Rectal smooth muscle tissue (tissue), 1 donor: ENCODE measurements at regions not wholly inside any gene's neighbourhood (a gene's known extent, or its start where the extent isn't known, plus 50 kb on each side); places are given as distances from the start of the nearest gene placed in this dataset.
A peak's percentile ranks its signal among the peaks of the same experiment; 100 is the strongest.

Experiments used
- H3K27ac ChIP-seq: one replicate; pipeline ENCODE4 v1.7.0; 2013; ENCODE audit warnings: low read depth, low read length, inconsistent platforms
- H3K27me3 ChIP-seq: one replicate; pipeline ENCODE4 v1.7.0; 2013; ENCODE audit warnings: low read length; ENCODE audit not compliant: control insufficient read depth, insufficient read depth
- H3K36me3 ChIP-seq: one replicate; pipeline ENCODE4 v1.7.0; 2013; ENCODE audit warnings: low read length; ENCODE audit not compliant: control insufficient read depth, insufficient read depth
- H3K4me1 ChIP-seq: one replicate; pipeline ENCODE4 v1.7.0; 2013; ENCODE audit warnings: low read length; ENCODE audit not compliant: control insufficient read depth, insufficient read depth
- H3K4me3 ChIP-seq: one replicate; pipeline ENCODE4 v1.7.0; 2013; ENCODE audit warnings: low read length
- H3K9ac ChIP-seq: one replicate; pipeline ENCODE4 v1.7.0; 2013; ENCODE audit warnings: low read length

GRCh38 chr15:62873203-62873602, 169.3 kb upstream of the TPM1 start:
- no peak overlapping the region for H3K9ac ChIP-seq
- H3K27me3 ChIP-seq = no peaks in the 10 kb centered on the region
- no peak overlapping the region for H3K4me3 ChIP-seq
- no peaks in the 10 kb centered on the region for H3K36me3 ChIP-seq
- H3K27ac ChIP-seq = peak overlapping the region; percentile 95
- H3K4me1 ChIP-seq = peaks cover 46% of the 10 kb centered on the region

GRCh38 chr15:62874064-62874463, 168.5 kb upstream of the TPM1 start:
- Histone ChIP-seq H3K27me3 (no peaks in the 10 kb centered on the region), H3K36me3 (no peaks in the 10 kb centered on the region), H3K4me3 (no peak overlapping the region), H3K9ac (no peak overlapping the region), H3K4me1 (peaks cover 45% of the 10 kb centered on the region), H3K27ac (peak overlapping the region; percentile 95)

GRCh38 chr15:62874959-62875625, 167.5 kb upstream of the TPM1 start:
- Histone ChIP-seq H3K27me3 (no peaks in the 10 kb centered on the region), H3K36me3 (no peaks in the 10 kb centered on the region), H3K9ac (no peak overlapping the region), H3K4me1 (peaks cover 51% of the 10 kb centered on the region), H3K27ac (peak overlapping the region; percentile 95), H3K4me3 (peak overlapping the region; percentile 24)

GRCh38 chr15:62875626-62876021, 166.9 kb upstream of the TPM1 start:
- no peak overlapping the region for H3K4me3 ChIP-seq
- H3K36me3 ChIP-seq = no peaks in the 10 kb centered on the region
- peaks cover 51% of the 10 kb centered on the region for H3K4me1 ChIP-seq
- no peaks in the 10 kb centered on the region for H3K27me3 ChIP-seq
- H3K9ac ChIP-seq = no peak overlapping the region
- peak overlapping the region; percentile 95 for H3K27ac ChIP-seq

GRCh38 chr15:62877276-62877857, 165.2 kb upstream of the TPM1 start:
- Histone ChIP-seq H3K4me3 (no peak overlapping the region), H3K27ac (peak overlapping the region; percentile 73), H3K9ac (no peak overlapping the region), H3K4me1 (peaks cover 51% of the 10 kb centered on the region), H3K36me3 (no peaks in the 10 kb centered on the region), H3K27me3 (no peaks in the 10 kb centered on the region)

GRCh38 chr15:62878070-62878469, 164.5 kb upstream of the TPM1 start:
- Histone ChIP-seq H3K4me1 (peaks cover 53% of the 10 kb centered on the region), H3K36me3 (no peaks in the 10 kb centered on the region), H3K9ac (no peak overlapping the region), H3K27me3 (no peaks in the 10 kb centered on the region), H3K27ac (peak overlapping the region; percentile 73), H3K4me3 (no peak overlapping the region)

- Histone ChIP-seq H3K4me3 (peak overlapping the region; percentile 16), H3K9ac (no peak overlapping the region), H3K36me3 (no peaks in the 10 kb centered on the region), H3K27me3 (no peaks in the 10 kb centered on the region), H3K4me1 (peaks cover 50% of the 10 kb centered on the region), H3K27ac (peak overlapping the region; percentile 56)
Measured at GRCh38 chr15:62879770-62880169, 162.8 kb upstream of the TPM1 start.

GRCh38 chr15:62880278-62880677, 162.3 kb upstream of the TPM1 start:
- Histone ChIP-seq H3K27ac (peak overlapping the region; percentile 56), H3K27me3 (no peaks in the 10 kb centered on the region), H3K9ac (no peak overlapping the region), H3K4me3 (peak overlapping the region; percentile 16), H3K36me3 (no peaks in the 10 kb centered on the region), H3K4me1 (peaks cover 45% of the 10 kb centered on the region)

GRCh38 chr15:62881056-62881455, 161.5 kb upstream of the TPM1 start:
- H3K9ac ChIP-seq = no peak overlapping the region
- peak overlapping the region; percentile 56 for H3K27ac ChIP-seq
- H3K4me3 ChIP-seq = no peak overlapping the region
- peaks cover 38% of the 10 kb centered on the region for H3K4me1 ChIP-seq
- H3K27me3 ChIP-seq = no peaks in the 10 kb centered on the region
- H3K36me3 ChIP-seq = no peaks in the 10 kb centered on the region

- H3K4me1 ChIP-seq = peaks cover 27% of the 10 kb centered on the region
- no peaks in the 10 kb centered on the region for H3K27me3 ChIP-seq
- no peaks in the 10 kb centered on the region for H3K36me3 ChIP-seq
- no peak overlapping the region for H3K9ac ChIP-seq
- H3K4me3 ChIP-seq = no peak overlapping the region
- H3K27ac ChIP-seq = peak overlapping the region; percentile 86
Measured at GRCh38 chr15:62883938-62884479, 158.5 kb upstream of the TPM1 start.

GRCh38 chr15:62886431-62887071, 156.0 kb upstream of the TPM1 start:
- Histone ChIP-seq H3K9ac (no peak overlapping the region), H3K27me3 (no peaks in the 10 kb centered on the region), H3K4me3 (no peak overlapping the region), H3K36me3 (no peaks in the 10 kb centered on the region), H3K4me1 (peaks cover 19% of the 10 kb centered on the region), H3K27ac (peak overlapping the region; percentile 78)

GRCh38 chr15:62887113-62887570, 155.4 kb upstream of the TPM1 start:
- H3K9ac ChIP-seq = no peak overlapping the region
- no peaks in the 10 kb centered on the region for H3K27me3 ChIP-seq
- H3K36me3 ChIP-seq = no peaks in the 10 kb centered on the region
- peak overlapping the region; percentile 17 for H3K4me3 ChIP-seq
- H3K27ac ChIP-seq = peak overlapping the region; percentile 78
- peaks cover 19% of the 10 kb centered on the region for H3K4me1 ChIP-seq
